Left renal cortex interstitium (tissue), 4 donors: ENCODE measurements at regions not wholly inside any gene's neighbourhood (a gene's known extent, or its start where the extent isn't known, plus 50 kb on each side); places are given as distances from the start of the nearest gene placed in this dataset.
"Not testable (repeated sequence)": the region's sequence is repeated elsewhere in the genome, so short reads cannot be mapped to it uniquely, and the experiment has no call there.

Source experiments
- DNase-seq, 4 donors: peaks; one replicate each; pipeline ENCODE4 v3.0.0-alpha.2; 2013; ENCODE audit warnings: low read depth in 4 of 4, low spot score in 2 of 4, missing footprints in 1 of 4

DNA sequence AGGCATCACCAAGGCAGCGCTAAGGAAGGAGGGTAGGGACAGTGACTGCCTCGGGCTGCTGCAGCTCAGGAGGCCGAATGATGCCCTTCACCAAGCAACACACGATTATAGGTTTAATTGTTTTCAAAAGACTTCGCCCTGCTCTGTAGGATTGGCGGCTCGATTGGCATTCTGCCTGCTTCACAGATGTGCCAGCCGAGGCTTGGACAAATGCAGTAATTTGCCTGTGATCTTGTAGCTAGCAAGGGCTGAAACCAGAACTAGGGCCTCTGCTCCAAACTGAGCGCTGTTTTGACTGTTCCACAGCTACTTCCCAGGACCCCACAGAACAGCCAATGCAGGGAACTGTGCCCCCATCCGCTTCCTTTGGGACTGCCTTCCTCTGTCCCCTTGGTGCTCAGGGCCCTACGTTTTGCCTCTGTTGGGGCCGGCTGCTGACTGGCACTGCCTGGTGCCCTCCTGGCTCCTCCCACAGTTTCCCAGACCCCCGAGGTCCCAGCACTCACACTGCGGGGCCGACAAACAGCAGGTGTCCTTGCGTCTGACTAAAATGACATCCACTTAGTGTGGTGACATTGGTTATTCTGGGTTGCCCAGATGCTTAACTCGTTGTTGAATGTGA is 62.6 kb upstream of the EN2 start:
- no peak for DNase-seq

DNA sequence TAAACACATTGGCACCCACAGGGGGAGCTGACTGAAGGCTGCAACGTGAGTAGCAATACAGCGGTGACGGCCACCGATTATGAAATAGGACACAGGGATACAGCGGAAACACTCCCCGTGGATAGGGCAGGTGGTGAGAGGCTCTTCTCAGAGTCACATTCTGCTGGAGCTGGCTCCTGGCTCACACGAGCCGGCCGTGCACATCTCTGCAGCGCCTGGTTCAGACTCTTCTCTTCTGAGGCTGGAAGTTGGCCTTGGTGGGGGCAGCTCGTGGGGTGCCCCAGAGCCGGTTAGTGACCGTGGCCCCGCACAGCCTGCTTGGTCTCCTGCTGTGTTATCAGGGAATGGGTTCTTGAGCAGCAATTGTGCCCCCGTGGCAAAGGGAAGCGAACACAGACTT is 61.3 kb upstream of the EN2 start:
- DNase-seq, result no peak

DNA sequence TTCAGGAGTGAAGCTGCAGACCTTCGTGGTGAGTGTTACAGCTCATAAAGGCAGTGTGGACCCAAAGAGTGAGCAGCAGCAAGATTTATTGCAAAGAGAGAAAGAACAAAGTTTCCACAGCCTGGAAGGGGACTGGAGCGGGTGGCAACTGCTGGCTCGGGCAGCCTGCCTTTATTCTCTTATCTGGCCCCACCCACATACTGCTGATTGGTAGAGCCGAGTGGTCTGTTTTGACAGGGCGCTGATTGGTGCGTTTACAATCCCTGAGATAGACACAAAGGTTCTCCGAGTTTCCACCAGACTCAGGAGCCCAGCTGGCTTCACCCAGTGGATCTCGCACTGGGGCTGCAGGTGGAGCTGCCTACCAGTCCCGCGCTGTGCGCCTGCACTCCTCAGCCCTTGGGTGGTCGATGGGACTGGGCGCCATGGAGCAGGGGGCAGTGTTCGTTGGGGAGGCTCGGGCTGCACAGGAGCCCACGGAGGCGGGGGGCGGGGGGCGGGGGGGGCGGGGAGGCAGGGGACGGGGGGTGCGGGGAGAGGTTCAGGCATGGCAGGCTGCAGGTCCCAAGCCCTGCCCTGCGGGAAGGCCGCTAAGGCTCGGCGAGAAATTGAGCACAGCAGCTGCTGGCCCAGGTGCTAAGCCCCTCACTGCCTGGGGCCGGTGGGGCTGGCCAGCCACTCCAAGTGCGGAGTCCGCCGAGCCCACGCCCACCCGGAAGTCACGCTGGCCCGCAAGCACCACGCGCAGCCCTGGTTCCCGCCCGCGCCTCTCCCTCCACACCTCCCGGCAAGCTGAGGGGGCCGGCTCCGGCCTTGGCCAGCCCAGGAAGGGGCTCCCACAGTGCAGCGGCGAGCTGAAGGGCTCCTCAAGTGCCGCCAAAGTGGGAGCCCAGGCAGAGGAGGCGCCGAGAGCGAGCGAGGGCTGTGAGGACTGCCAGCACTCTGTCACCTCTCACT is 59.9 kb upstream of the EN2 start:
- not testable (repeated sequence) for DNase-seq

DNA sequence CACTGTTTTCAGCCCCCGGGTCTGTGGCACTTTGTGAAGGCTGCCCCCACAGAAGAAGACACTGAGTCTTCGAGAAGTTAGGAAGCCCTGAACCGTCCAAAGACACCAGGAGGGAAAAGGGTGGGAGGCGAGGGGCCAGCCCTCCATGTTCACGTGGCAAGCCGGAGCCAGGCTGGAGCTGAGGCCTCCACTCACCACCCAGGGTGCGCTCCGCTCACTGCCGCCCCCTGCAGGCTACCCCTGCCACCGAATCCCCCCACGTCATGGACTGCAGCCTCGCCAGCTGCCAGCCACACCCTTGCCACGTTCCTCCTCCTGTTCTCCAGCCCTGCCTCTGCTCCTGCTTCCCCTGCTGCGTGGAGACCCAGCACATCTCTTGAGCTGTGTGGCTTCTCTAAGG is 59.0 kb upstream of the EN2 start:
- no peak for DNase-seq

DNA sequence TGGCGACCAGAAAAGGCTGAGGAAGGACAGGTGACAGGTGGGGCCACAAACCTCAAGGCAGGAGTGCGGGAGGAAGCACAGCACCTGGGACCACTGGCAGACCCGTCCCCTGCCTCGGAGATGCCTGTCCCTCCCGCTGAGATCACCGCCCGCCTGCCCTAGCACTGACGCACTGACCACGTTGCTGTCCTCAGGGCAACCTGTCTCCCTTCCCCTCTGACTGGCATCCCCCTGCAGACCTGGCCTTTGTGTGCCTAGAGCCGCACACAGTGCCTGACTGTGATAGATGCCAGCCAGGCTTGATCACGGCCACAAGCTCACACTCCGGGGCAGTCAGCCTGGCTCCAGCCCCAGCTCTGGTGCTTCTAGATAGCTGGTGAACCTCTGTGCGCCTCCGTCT is 58.4 kb upstream of the EN2 start:
- no peak for DNase-seq

DNA sequence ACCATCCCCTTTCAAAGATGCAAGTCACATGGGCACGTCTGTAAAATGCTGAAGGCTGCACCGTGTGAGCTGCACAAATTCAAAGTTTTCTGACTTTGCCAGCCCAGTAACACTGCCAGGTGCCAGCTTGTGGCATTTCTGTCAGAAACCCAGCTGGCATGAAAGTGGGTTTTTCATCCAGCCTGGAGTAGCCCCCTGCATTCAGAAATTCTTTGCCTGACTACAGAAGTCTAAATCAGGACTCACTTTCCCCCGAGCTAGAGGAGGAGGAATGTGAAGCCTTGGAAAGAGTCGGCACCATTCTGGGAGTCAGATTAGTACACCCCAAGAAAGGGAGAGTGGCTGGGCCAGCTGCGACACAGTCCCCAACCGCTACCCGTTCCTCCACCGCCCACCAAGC is 56.7 kb upstream of the EN2 start:
- no peak for DNase-seq

DNA sequence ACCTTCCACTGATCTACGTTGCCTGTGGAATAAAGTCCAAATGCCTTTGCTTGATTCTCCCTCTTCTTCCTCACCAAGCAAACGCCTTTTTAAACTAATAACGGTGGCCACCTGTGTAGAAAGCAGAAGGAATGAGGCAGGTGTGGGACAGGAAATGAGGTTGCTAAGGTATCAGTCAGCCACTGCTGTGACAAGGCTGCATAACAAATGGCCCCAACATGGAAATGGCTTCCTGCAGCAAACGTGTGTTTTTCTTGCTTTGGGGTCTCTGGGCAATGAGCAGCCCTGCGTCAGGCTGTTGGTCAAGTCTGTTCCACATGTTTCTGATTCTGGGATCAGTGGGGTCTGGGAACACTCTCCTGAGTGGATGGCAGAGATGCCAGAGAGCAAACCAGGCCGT is 56.0 kb upstream of the EN2 start:
- no peak for DNase-seq

DNA sequence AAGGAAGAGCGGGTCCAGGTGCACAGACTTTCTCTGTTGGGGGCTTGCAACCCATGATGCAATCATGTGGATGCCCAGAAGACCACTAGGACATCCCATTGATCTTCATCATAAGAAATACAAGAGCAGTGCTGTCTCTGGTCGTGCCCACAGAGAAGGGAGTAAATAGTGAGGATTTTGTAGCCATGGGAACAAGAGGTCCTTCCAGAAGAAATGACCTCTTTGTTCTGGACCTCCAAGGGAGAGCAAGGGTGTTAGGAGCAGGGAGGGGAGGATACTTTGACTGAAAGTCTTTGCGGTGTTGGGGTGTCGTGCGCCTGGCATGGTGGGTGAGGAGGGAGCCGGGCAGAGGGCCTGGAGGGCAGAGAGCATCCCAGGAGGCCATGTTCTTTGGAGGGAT is 55.0 kb upstream of the EN2 start:
- DNase-seq, result no peak

DNA sequence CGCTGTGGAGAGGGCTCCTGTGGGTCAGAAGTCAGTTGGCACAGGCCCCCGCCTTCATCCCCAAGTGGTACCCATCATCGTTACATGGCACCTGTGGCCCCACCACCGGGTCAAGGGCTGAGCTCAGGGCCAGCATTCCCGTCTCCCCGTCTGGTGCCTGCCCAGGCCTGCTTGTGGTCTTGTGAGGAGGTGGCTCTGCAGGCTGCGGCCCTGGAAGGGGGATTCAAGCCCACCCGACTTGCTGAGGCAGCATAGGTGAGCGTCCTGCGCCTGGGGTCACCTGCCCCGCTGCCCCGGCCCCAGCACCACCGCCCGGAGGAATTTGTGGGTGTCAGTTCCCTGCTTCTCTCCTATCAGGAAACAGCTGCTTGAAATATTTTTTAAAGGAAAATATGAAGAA is 53.0 kb upstream of the EN2 start:
- no peak for DNase-seq

DNA sequence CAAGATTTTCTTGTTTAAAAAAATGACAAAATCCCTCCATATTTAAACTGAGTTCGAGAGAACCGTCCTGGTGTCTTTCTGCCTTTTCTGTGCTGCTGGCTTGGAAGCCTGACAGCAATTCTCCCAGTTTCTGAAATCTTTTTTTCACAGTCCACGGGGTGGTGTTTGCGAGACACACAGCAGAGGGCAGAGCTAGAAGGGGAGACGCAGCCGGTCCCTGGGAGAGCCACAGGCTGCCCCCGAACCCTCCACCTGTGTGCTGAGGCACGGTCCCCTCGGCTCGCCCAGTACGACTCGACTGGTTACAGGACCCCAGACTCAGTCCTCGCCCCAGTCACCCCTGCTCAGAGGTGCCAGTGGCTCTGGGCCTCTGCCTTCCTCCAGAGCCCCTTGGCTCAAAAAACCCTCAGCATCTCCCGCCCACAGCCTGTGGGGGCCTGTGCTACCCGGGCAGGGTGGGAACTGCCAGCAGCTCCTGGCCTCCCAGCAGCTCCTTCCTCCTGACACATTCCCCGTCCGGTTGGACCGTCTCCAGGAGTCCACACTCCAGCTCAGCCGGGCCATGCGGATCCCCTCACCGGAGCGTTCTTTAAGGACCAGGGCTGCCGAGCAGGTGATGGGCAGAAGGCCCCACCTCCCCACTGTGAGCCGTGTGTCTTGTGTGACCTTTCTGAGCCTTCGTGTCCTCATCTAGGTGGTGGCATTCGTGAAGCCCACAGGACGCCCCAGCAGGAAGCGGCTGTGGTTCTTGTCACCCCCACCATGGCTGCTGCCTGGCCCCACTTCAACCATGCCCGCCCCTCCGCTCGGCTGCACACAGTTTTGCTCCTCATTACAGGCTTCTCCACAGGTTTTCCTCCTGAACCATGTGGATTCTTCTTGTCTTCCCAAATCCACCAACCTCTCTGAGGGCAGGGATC is 52.3 kb upstream of the EN2 start:
- no peak for DNase-seq

DNA sequence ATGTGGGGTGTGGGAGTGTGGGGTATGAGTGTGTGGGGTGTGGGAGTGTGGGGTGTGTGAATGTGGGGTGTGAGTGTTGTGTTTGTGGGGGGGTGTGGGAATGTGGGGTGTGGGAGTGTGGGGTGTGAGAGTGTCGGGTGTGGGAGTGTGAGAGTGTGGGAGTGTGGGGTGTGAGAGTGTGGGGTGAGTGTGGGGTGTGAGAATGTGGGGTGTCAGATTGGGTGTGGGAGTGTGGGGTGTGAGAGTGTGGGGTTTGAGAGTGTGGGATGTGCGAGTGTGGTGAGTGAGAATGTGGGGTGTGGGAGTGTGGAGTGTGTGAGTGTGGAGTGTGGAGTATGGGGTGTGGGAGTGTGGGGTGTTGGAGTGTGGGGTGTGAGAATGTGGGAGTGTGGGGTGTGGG is 50.1 kb upstream of the EN2 start:
- DNase-seq, result no peak
